Gastroesophageal sphincter (tissue), 3 donors: ENCODE measurements at regions not wholly inside any gene's neighbourhood (a gene's known extent, or its start where the extent isn't known, plus 50 kb on each side); places are given as distances from the start of the nearest gene placed in this dataset.
"Not testable (repeated sequence)": the region's sequence is repeated elsewhere in the genome, so short reads cannot be mapped to it uniquely, and the experiment has no call there.

ENCODE experiments used
- CTCF ChIP-seq, 4 experiments: fragments of 200-600 bp in 2 of 4; fragments of 450-650 bp in 2 of 4; sonication (generic) in 1 of 4; IDR thresholded peaks; one replicate each; pipeline ENCODE4 v1.5.1; 2017 to 2019; ENCODE audit warnings: antibody characterized with exemption in 4 of 4, mild to moderate bottlenecking in 2 of 4, moderate library complexity in 2 of 4
- EP300 ChIP-seq: sonication (generic); formaldehyde crosslinking; IDR thresholded peaks from one replicate; pipeline ENCODE4 v1.6.1; 2017; ENCODE audit warnings: antibody characterized with exemption, mild to moderate bottlenecking
- POLR2A ChIP-seq, 2 donors: fragments of 450-650 bp; IDR thresholded peaks; one replicate each; pipeline ENCODE4 v1.6.1; 2017; ENCODE audit warnings: antibody characterized with exemption in 2 of 2, mild to moderate bottlenecking in 2 of 2, moderate library complexity in 1 of 2

GRCh38 chr2:225229346-225229745 is 170.2 kb upstream of the NYAP2 start:
- TF ChIP-seq CTCF (IDR thresholded peaks at IDR 0.05); POLR2A (IDR thresholded peaks at IDR 0.05); EP300: not testable (repeated sequence)
